SK-N-SH treated with all-trans-retinoic acid at 6 μM for 48 hours (cell line): ENCODE measurements at regions not wholly inside any gene's neighbourhood (a gene's known extent, or its start where the extent isn't known, plus 50 kb on each side); places are given as distances from the start of the nearest gene placed in this dataset.
"Not testable (repeated sequence)": the region's sequence is repeated elsewhere in the genome, so short reads cannot be mapped to it uniquely, and the experiment has no call there.

ENCODE experiments used
- ATAC-seq: fragments of 200-7000 bp; cut with Tn5 transposase; 3 replicates; pipeline ENCODE4 v1.9.1; 2020; ENCODE audit warnings: mild to moderate bottlenecking, moderate library complexity
- ARNTL ChIP-seq: fragments of 450-650 bp; formaldehyde crosslinking; IDR thresholded peaks from 2 replicates; pipeline ENCODE4 v1.5.0; 2020; ENCODE audit warnings: low read depth, mild to moderate bottlenecking, moderate library complexity, borderline replicate concordance
- BACH2 ChIP-seq: fragments of 250-450 bp; sonication (Bioruptor Pico); IDR thresholded peaks from 2 replicates; pipeline ENCODE4 v1.9.0; 2021; ENCODE audit warnings: mild to moderate bottlenecking, borderline replicate concordance
- CREB5 ChIP-seq: fragments of 250-450 bp; sonication (Bioruptor Pico); IDR thresholded peaks from 2 replicates; pipeline ENCODE4 v1.5.1; 2020; ENCODE audit warnings: low read depth, mild to moderate bottlenecking, moderate library complexity
- CSDC2 ChIP-seq: fragments of 250-450 bp; sonication (Bioruptor Pico); IDR thresholded peaks from 2 replicates; pipeline ENCODE4 v1.5.0; 2020; ENCODE audit warnings: mild to moderate bottlenecking, moderate library complexity
- CSRNP3 ChIP-seq: fragments of 250-450 bp; sonication (Bioruptor Pico); IDR thresholded peaks from 2 replicates; pipeline ENCODE4 v1.5.1; 2021; ENCODE audit warnings: mild to moderate bottlenecking, moderate library complexity
- ESRRG ChIP-seq: fragments of 250-450 bp; sonication (Bioruptor Pico); IDR thresholded peaks from 2 replicates; pipeline ENCODE4 v1.6.1; 2021; ENCODE audit warnings: mild to moderate bottlenecking
- ISL1 ChIP-seq: fragments of 250-450 bp; sonication (Bioruptor Pico); IDR thresholded peaks from 2 replicates; pipeline ENCODE4 v2.1.2; 2022; ENCODE audit warnings: mild to moderate bottlenecking, moderate library complexity
- OSR1 ChIP-seq: fragments of 250-450 bp; sonication (Bioruptor Pico); IDR thresholded peaks from 2 replicates; pipeline ENCODE4 v1.8.0; 2022; ENCODE audit warnings: moderate library complexity, mild to moderate bottlenecking, inconsistent platforms
- POU6F1 ChIP-seq: fragments of 250-450 bp; sonication (Bioruptor Pico); IDR thresholded peaks from 2 replicates; pipeline ENCODE4 v1.8.0; 2021; ENCODE audit warnings: low read depth, mild to moderate bottlenecking, moderate library complexity, borderline replicate concordance
- RARB ChIP-seq: fragments of 250-450 bp; sonication (Bioruptor Pico); IDR thresholded peaks from 2 replicates; pipeline ENCODE4 v1.8.0; 2021; ENCODE audit warnings: mild to moderate bottlenecking, moderate library complexity
- SNAI2 ChIP-seq: fragments of 250-450 bp; sonication (Bioruptor Pico); IDR thresholded peaks from 2 replicates; pipeline ENCODE4 v1.5.0; 2020; ENCODE audit warnings: mild to moderate bottlenecking, moderate library complexity
- TCF4 ChIP-seq: fragments of 250-450 bp; sonication (Bioruptor Pico); IDR thresholded peaks from 2 replicates; pipeline ENCODE4 v1.8.0; 2021; ENCODE audit warnings: mild to moderate bottlenecking, moderate library complexity, borderline replicate concordance
- TOX ChIP-seq: fragments of 250-450 bp; sonication (Bioruptor Pico); IDR thresholded peaks from 2 replicates; pipeline ENCODE4 v1.8.0; 2021; ENCODE audit warnings: mild to moderate bottlenecking, moderate library complexity, borderline replicate concordance
- TSHZ2 ChIP-seq: fragments of 250-450 bp; sonication (Bioruptor Pico); IDR thresholded peaks from 2 replicates; pipeline ENCODE4 v1.5.0; 2020; ENCODE audit warnings: mild to moderate bottlenecking, moderate library complexity
- ZC3H10 ChIP-seq: fragments of 250-450 bp; sonication (Bioruptor Pico); IDR thresholded peaks from 2 replicates; pipeline ENCODE4 v1.5.1; 2021; ENCODE audit warnings: mild to moderate bottlenecking, moderate library complexity
- ZFP3 ChIP-seq: fragments of 250-450 bp; sonication (Bioruptor Pico); IDR thresholded peaks from 2 replicates; pipeline ENCODE4 v1.5.0; 2020; ENCODE audit warnings: mild to moderate bottlenecking, moderate library complexity
- ZFP30 ChIP-seq: fragments of 450-650 bp; formaldehyde crosslinking; IDR thresholded peaks from 2 replicates; pipeline ENCODE4 v1.5.0; 2022; ENCODE audit warnings: mild to moderate bottlenecking, moderate library complexity
- ZNF565 ChIP-seq: fragments of 450-650 bp; formaldehyde crosslinking; conservative IDR thresholded peaks from 2 replicates; pipeline ENCODE4 v1.5.0; 2020; ENCODE audit warnings: low read depth, mild to moderate bottlenecking, moderate library complexity
- ZNF8 ChIP-seq: fragments of 450-650 bp; formaldehyde crosslinking; IDR thresholded peaks from 2 replicates; pipeline ENCODE4 v1.5.0; 2020; ENCODE audit warnings: mild to moderate bottlenecking, moderate library complexity

- ATAC-seq: no peak
- TF ChIP-seq ESRRG (CRISPR knock-in tag) (no peak), RARB (no peak), OSR1 (CRISPR knock-in tag) (no peak), POU6F1 (CRISPR knock-in tag) (no peak), ZFP30 (no peak), CREB5 (CRISPR knock-in tag) (no peak), ZNF565 (CRISPR knock-in tag) (no peak), BACH2 (CRISPR knock-in tag) (no peak), ZFP3 (CRISPR knock-in tag) (no peak), TOX (CRISPR knock-in tag) (no peak), TSHZ2 (CRISPR knock-in tag) (no peak), CSDC2 (CRISPR knock-in tag) (no peak), ARNTL (CRISPR knock-in tag) (no peak), ZC3H10 (no peak)
Measured at GRCh38 chr5:138635708-138636107, 60.5 kb upstream of the HSPA9 start.

- TF ChIP-seq POU6F1 (CRISPR knock-in tag): no peak
- TF ChIP-seq BACH2 (CRISPR knock-in tag): no peak
- TF ChIP-seq ARNTL (CRISPR knock-in tag): no peak
- no peak for TF ChIP-seq ZNF565 (CRISPR knock-in tag)
- no peak for TF ChIP-seq TCF4 (CRISPR knock-in tag)
- no peak for TF ChIP-seq ZC3H10
- TF ChIP-seq ESRRG (CRISPR knock-in tag): no peak
- TF ChIP-seq SNAI2 (CRISPR knock-in tag): no peak
- TF ChIP-seq TOX (CRISPR knock-in tag): no peak
- TF ChIP-seq ZFP30: no peak
- TF ChIP-seq CREB5 (CRISPR knock-in tag): no peak
- no peak for TF ChIP-seq ISL1 (CRISPR knock-in tag)
- no peak for ATAC-seq
Measured at GRCh38 chr5:138635265-138635664, 60.1 kb upstream of the HSPA9 start.

- not testable (repeated sequence) for ATAC-seq
Measured at GRCh38 chr5:138634804-138635203, 59.6 kb upstream of the HSPA9 start.

GRCh38 chr5:138632900-138633489, 57.8 kb upstream of the HSPA9 start:
- peak; percentile 80 for ATAC-seq
- TF ChIP-seq ZNF8 (CRISPR knock-in tag) (no peak), ISL1 (CRISPR knock-in tag) (no peak), RARB (no peak), CSRNP3 (CRISPR knock-in tag) (no peak), ZFP3 (CRISPR knock-in tag) (no peak), ARNTL (CRISPR knock-in tag) (no peak)
